ENCODE measurements at regions not wholly inside any gene's neighbourhood (a gene's known extent, or its start where the extent isn't known, plus 50 kb on each side); places are given as distances from the start of the nearest gene placed in this dataset.

DNA sequence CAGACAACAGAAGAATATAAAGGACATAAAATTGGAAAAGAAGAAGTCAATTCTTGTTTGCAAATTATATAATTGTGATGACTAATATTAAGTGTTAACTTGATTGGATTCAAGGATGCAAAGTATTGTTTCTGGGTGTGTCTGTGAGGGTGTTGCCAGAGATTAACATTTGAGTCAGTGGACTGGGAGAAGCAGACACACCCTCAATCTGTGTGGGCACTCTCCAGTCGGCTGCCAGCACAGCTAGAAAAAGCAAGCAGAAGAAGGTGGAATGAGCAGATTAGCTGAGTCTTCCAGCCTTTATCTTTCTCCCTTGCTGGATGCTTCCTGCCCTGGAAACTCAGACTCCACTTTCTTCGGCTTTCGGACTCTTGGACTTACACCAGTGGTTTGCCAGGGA lies 51.7 kb downstream of the UBE2NL start:
- DNase-seq (ENCODE audit: low read depth) = no peak
- no peak overlapping the region for H3K4me3 ChIP-seq (ENCODE audit: low read depth, low read length)
- in situ Hi-C loops (cut with HindIII; ENCODE audit: low sequenced_read_pairs) = no loop called here
- TF ChIP-seq, protein P1, sequence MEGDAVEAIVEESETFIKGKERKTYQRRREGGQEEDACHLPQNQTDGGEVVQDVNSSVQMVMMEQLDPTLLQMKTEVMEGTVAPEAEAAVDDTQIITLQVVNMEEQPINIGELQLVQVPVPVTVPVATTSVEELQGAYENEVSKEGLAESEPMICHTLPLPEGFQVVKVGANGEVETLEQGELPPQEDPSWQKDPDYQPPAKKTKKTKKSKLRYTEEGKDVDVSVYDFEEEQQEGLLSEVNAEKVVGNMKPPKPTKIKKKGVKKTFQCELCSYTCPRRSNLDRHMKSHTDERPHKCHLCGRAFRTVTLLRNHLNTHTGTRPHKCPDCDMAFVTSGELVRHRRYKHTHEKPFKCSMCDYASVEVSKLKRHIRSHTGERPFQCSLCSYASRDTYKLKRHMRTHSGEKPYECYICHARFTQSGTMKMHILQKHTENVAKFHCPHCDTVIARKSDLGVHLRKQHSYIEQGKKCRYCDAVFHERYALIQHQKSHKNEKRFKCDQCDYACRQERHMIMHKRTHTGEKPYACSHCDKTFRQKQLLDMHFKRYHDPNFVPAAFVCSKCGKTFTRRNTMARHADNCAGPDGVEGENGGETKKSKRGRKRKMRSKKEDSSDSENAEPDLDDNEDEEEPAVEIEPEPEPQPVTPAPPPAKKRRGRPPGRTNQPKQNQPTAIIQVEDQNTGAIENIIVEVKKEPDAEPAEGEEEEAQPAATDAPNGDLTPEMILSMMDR (IDR thresholded peaks at IDR 0.05; ENCODE audit: low read depth, low read length, missing control alignments) = no peak

DNA sequence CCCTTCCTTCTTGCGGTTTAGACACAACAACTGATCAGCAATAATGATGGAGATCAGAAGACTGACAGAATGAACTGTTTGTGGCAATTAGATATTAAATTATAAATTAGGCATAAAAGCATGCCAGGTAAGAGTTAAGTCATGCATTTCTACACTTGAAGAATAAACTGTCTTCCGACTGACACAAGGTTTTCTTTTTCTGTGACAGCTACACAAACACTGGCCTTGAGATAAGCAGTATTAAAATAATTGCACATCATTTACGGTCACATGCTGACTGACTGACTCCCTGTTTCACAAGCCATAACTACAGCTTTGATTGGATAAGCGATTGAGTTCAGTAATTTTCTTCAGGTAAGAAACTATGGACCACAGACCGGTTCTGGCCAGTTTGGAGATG lies 56.2 kb downstream of the UBE2NL start:
- TF ChIP-seq, protein P1 (IDR thresholded peaks at IDR 0.05; ENCODE audit: low read depth, low read length, missing control alignments) = no peak
- in situ Hi-C loops (cut with HindIII; ENCODE audit: low sequenced_read_pairs) = no loop called here
- H3K4me3 ChIP-seq (ENCODE audit: low read depth, low read length) = no peak overlapping the region
- DNase-seq (ENCODE audit: low read depth) = no peak

DNA sequence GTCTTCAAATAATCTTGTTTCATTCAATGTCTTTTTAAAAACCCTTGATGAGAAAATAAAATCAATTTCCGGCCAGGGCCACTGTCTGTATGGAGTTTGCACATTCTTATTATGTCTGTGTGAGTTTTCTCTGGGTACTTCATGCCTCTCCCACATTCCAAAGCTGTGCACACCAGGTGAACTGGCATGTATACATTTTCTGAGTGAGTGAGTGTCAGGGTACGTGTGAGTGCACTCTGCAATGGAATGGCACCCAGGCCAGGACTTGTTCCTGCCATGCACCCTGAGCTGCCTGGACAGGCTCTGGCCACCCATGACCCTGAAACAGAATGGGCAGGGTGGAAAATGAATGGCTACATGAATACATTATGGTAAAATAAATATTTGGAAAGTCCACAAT lies 61.3 kb downstream of the UBE2NL start:
- no peak for DNase-seq (ENCODE audit: low read depth)
- no peak overlapping the region for H3K4me3 ChIP-seq (ENCODE audit: low read depth, low read length)
- TF ChIP-seq, protein P1 (IDR thresholded peaks at IDR 0.05; ENCODE audit: low read depth, low read length, missing control alignments) = no peak
- in situ Hi-C loops (cut with HindIII; ENCODE audit: low sequenced_read_pairs) = no loop called here

DNA sequence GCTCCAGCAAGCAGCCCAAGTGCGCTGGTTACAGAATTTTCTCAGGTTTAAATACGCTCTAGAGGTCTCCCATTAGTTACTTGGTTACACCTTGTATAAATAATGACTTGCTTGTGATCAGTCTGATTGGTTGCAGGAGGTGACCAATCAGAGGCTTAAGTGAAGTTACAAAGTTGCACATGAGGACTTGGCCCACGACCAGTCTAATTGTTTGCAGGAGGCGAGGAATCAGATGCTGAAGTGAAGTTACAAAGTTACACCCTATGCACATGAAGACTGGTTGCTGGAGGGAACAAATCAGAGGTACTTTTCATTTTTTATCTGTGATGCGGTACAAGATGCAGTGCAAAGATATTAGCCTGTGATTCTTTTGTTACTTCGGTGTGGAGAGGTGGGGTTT lies 80.7 kb downstream of the UBE2NL start:
- H3K4me3 ChIP-seq (ENCODE audit: low read depth, low read length) = no peak overlapping the region
- in situ Hi-C loops (cut with HindIII; ENCODE audit: low sequenced_read_pairs) = no loop called here
- no peak for DNase-seq (ENCODE audit: low read depth)
- TF ChIP-seq, protein P1 (IDR thresholded peaks at IDR 0.05; ENCODE audit: low read depth, low read length, missing control alignments) = no peak

DNA sequence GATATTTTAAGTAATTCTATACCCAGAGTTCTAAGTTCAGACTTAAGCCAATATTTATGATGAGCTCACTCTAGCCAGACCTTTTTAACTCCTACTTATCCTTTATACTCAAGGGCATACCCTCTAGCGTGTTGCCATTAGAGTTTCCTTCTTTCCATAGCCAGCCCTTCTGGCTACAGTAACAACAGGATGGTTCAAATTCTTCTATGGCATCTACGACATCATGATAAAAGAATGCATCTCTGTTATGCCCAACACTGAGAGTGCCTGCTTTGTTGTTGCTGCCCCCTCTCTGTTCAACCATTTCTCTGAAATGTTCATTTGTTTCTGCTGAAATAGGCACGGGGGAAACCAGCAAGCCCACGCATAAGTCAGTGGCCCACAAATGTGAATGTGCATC lies 104.5 kb downstream of the UBE2NL start:
- TF ChIP-seq, protein P1 (IDR thresholded peaks at IDR 0.05; ENCODE audit: low read depth, low read length, missing control alignments) = no peak
- no peak overlapping the region for H3K4me3 ChIP-seq (ENCODE audit: low read depth, low read length)
- in situ Hi-C loops (cut with HindIII; ENCODE audit: low sequenced_read_pairs) = no loop called here
- DNase-seq (ENCODE audit: low read depth) = no peak

DNA sequence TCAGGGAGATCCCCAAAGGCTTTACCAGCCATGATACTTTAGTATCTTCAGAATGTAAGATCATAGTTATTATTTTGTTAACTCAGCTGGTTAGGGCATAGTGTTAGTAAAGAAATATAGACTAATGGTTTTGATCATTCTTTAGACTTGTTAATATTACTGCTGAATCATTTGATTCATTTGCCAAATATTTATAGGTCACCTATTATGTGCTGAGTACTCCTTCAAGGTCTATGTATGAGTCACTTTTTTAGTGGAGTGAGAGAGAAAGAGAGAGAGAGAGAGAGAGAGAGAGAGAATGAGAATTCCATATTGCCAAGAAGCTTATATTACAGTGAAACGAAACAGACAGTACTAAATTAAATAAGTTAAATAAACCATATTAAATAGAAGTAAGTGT lies 110.3 kb downstream of the UBE2NL start:
- in situ Hi-C loops (cut with HindIII; ENCODE audit: low sequenced_read_pairs) = no loop called here
- H3K4me3 ChIP-seq (ENCODE audit: low read depth, low read length) = no peak overlapping the region
- DNase-seq (ENCODE audit: low read depth) = no peak
- TF ChIP-seq, protein P1 (IDR thresholded peaks at IDR 0.05; ENCODE audit: low read depth, low read length, missing control alignments) = no peak

DNA sequence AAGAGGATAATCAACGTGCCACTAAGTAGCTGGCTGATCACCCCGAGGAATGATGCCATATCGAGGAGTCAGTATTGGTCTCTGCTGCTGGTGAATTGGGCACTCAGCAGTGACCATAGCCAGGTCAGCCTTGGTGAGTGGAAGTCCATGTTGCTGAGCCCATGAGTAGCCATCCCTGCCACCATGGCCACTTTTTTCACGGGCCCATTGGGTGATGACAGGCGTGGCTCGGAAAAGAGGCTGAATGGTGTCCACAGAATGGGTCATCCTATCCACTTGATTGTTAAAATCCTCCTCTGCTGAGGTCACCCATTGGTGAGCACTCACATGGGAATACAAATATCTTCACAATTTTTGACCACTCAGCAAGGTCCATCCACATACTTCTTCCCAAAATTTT lies 114.4 kb downstream of the UBE2NL start:
- TF ChIP-seq, protein P1 (IDR thresholded peaks at IDR 0.05; ENCODE audit: low read depth, low read length, missing control alignments) = no peak
- H3K4me3 ChIP-seq (ENCODE audit: low read depth, low read length) = no peak overlapping the region
- in situ Hi-C loops (cut with HindIII; ENCODE audit: low sequenced_read_pairs) = no loop called here
- DNase-seq (ENCODE audit: low read depth) = no peak

Measured in astrocyte of the cerebellum (primary cell).